GM19035 (cell line): ENCODE measurements at regions not wholly inside any gene's neighbourhood (a gene's known extent, or its start where the extent isn't known, plus 50 kb on each side); places are given as distances from the start of the nearest gene placed in this dataset.
"Not testable (repeated sequence)": the region's sequence is repeated elsewhere in the genome, so short reads cannot be mapped to it uniquely, and the experiment has no call there.

Source experiments
- ATAC-seq: cut with Tn5 transposase; IDR thresholded peaks from one replicate; pipeline ENCODE4 v1.9.1; 2021; ENCODE audit not compliant: unreplicated experiment

GRCh38 chr9:65422966-65423690, 138.1 kb upstream of the FOXD4L5 start:
- ATAC-seq: not testable (repeated sequence)

- ATAC-seq: not testable (repeated sequence)
These were observed 136.5 kb upstream of the FOXD4L5 start for GRCh38 chr9:65421486-65421885.

GRCh38 chr9:65420771-65421170, 135.8 kb upstream of the FOXD4L5 start:
- ATAC-seq: no peak

- not testable (repeated sequence) for ATAC-seq
These were observed 134.0 kb upstream of the FOXD4L5 start for GRCh38 chr9:65418966-65419365.

GRCh38 chr9:65416948-65417347, 131.9 kb upstream of the FOXD4L5 start:
- not testable (repeated sequence) for ATAC-seq

GRCh38 chr9:65414249-65414648, 129.2 kb upstream of the FOXD4L5 start:
- ATAC-seq: not testable (repeated sequence)

- ATAC-seq: not testable (repeated sequence)
These were observed 128.4 kb upstream of the FOXD4L5 start for GRCh38 chr9:65413371-65413770.

- no peak for ATAC-seq
These were observed 126.9 kb upstream of the FOXD4L5 start for GRCh38 chr9:65411901-65412300.

- ATAC-seq: no peak
These were observed 126.3 kb upstream of the FOXD4L5 start for GRCh38 chr9:65411336-65411735.

GRCh38 chr9:65410926-65411325, 125.9 kb upstream of the FOXD4L5 start:
- no peak for ATAC-seq

GRCh38 chr9:65409471-65409980, 124.5 kb upstream of the FOXD4L5 start:
- no peak for ATAC-seq

GRCh38 chr9:65408806-65409205, 123.8 kb upstream of the FOXD4L5 start:
- ATAC-seq: not testable (repeated sequence)

- not testable (repeated sequence) for ATAC-seq
These were observed 121.6 kb upstream of the FOXD4L5 start for GRCh38 chr9:65406625-65407024.

GRCh38 chr9:65405766-65406165, 120.8 kb upstream of the FOXD4L5 start:
- not testable (repeated sequence) for ATAC-seq

- ATAC-seq: no peak
These were observed 120.2 kb upstream of the FOXD4L5 start for GRCh38 chr9:65405253-65405652.

- no peak for ATAC-seq
These were observed 119.4 kb upstream of the FOXD4L5 start for GRCh38 chr9:65404232-65405006.

- ATAC-seq: no peak
These were observed 118.7 kb upstream of the FOXD4L5 start for GRCh38 chr9:65403721-65404120.

- ATAC-seq: not testable (repeated sequence)
These were observed 118.1 kb upstream of the FOXD4L5 start for GRCh38 chr9:65403072-65403471.

- ATAC-seq: not testable (repeated sequence)
These were observed 117.3 kb upstream of the FOXD4L5 start for GRCh38 chr9:65402206-65402870.

GRCh38 chr9:65401456-65402045, 116.5 kb upstream of the FOXD4L5 start:
- ATAC-seq: not testable (repeated sequence)

GRCh38 chr9:65400886-65401285, 115.9 kb upstream of the FOXD4L5 start:
- no peak for ATAC-seq
